GM19238 (cell line): ENCODE measurements at regions not wholly inside any gene's neighbourhood (a gene's known extent, or its start where the extent isn't known, plus 50 kb on each side); places are given as distances from the start of the nearest gene placed in this dataset.

ENCODE experiments used
- DNase-seq: peaks from one replicate; pipeline ENCODE4 v3.0.0; 2011; ENCODE audit warnings: low spot score; ENCODE audit not compliant: insufficient read length

- no peak for DNase-seq
Measured at GRCh38 chr18:54531402-54532065, 59.5 kb upstream of the DYNAP start.

GRCh38 chr18:54532222-54532621 is 58.8 kb upstream of the DYNAP start:
- no peak for DNase-seq

DNA sequence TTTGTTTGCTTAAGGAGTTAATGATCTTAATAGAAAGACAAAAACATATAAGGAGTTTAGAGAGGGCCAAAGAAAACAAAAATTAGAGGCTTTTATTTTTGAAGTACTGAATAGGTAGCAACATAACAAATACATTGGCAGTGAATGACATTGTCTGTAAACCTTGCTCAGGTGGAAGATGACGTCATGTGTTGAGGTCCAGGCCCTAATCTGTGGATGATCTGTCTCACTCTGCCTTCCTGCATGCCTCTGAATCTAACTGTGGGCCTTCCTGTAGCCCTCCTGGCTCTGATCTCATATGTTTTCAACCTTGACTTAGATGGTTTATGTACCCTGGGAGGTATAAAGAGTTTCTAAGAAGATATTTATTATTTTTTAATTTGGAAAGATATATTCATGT is 58.1 kb upstream of the DYNAP start:
- DNase-seq = no peak
